RWPE2 (cell line): ENCODE measurements at regions not wholly inside any gene's neighbourhood (a gene's known extent, or its start where the extent isn't known, plus 50 kb on each side); places are given as distances from the start of the nearest gene placed in this dataset.

ENCODE experiments used
- ATAC-seq: fragments of 200-7000 bp; cut with Tn5 transposase; 3 replicates; pipeline ENCODE4 v1.9.1; 2021; ENCODE audit warnings: low read depth
- DNase-seq: peaks from one replicate; pipeline ENCODE4 v3.0.0-alpha.2; 2020; ENCODE audit warnings: low spot score
- H3K27ac ChIP-seq: fragments of 450-650 bp; 2 replicates; pipeline ENCODE4 v1.5.1; 2017; ENCODE audit warnings: mild to moderate bottlenecking; ENCODE audit not compliant: poor library complexity, severe bottlenecking
- H3K27me3 ChIP-seq: fragments of 250-450 bp; sonication (Bioruptor Pico); 2 replicates; pipeline ENCODE4 v1.5.1; 2021; ENCODE audit warnings: mild to moderate bottlenecking, moderate library complexity; ENCODE audit not compliant: insufficient read depth, poor library complexity, severe bottlenecking
- H3K36me3 ChIP-seq: fragments of 250-450 bp; sonication (Bioruptor Pico); 2 replicates; pipeline ENCODE4 v1.5.1; 2020; ENCODE audit warnings: low read depth, mild to moderate bottlenecking, moderate library complexity
- H3K4me1 ChIP-seq: fragments of 250-450 bp; sonication (Bioruptor Pico); 2 replicates; pipeline ENCODE4 v1.5.1; 2021; ENCODE audit warnings: mild to moderate bottlenecking, moderate library complexity; ENCODE audit not compliant: insufficient read depth, poor library complexity, severe bottlenecking
- H3K4me3 ChIP-seq: fragments of 250-450 bp; sonication (Bioruptor Pico); 2 replicates; pipeline ENCODE4 v1.5.1; 2021; ENCODE audit warnings: mild to moderate bottlenecking, moderate library complexity; ENCODE audit not compliant: severe bottlenecking
- H3K9me3 ChIP-seq: fragments of 250-450 bp; sonication (Bioruptor Pico); 2 replicates; pipeline ENCODE4 v1.5.1; 2021; ENCODE audit warnings: mild to moderate bottlenecking, moderate library complexity; ENCODE audit not compliant: severe bottlenecking
- TF ChIP-seq, protein P1 (sequence below): fragments of 450-650 bp; IDR thresholded peaks from one replicate; pipeline ENCODE4 v1.5.1; 2017; ENCODE audit warnings: mild to moderate bottlenecking, moderate library complexity; ENCODE audit not compliant: poor library complexity, severe bottlenecking

DNA sequence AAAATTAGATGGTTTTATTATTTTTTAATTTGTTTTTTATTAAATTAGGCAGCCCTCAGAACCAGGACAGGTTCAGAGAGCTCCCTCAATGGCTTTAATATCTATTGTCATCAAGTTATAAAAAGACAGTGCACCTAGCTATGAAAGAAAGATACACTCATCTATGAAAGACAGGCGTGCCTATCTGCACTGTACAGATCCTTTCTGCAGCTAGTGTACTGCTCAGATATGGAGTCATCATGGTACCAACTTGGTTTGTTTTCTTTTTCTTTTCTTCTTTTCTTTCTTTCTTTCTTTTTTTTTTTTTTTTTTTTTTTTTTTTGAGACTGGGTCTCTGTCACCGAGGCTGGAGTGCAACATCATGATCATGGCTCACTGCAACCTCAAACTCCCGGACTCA lies 54.8 kb upstream of the GPBP1 start:
- TF ChIP-seq, protein P1, sequence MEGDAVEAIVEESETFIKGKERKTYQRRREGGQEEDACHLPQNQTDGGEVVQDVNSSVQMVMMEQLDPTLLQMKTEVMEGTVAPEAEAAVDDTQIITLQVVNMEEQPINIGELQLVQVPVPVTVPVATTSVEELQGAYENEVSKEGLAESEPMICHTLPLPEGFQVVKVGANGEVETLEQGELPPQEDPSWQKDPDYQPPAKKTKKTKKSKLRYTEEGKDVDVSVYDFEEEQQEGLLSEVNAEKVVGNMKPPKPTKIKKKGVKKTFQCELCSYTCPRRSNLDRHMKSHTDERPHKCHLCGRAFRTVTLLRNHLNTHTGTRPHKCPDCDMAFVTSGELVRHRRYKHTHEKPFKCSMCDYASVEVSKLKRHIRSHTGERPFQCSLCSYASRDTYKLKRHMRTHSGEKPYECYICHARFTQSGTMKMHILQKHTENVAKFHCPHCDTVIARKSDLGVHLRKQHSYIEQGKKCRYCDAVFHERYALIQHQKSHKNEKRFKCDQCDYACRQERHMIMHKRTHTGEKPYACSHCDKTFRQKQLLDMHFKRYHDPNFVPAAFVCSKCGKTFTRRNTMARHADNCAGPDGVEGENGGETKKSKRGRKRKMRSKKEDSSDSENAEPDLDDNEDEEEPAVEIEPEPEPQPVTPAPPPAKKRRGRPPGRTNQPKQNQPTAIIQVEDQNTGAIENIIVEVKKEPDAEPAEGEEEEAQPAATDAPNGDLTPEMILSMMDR, result no peak
- no peak overlapping the region for H3K27ac ChIP-seq
- H3K27me3 ChIP-seq, result no peaks in the 10 kb centered on the region
- DNase-seq, result no peak
- no peaks in the 10 kb centered on the region for H3K9me3 ChIP-seq
- no peaks in the 10 kb centered on the region for H3K36me3 ChIP-seq
- no peak overlapping the region for H3K4me3 ChIP-seq
- no peaks in the 10 kb centered on the region for H3K4me1 ChIP-seq
- ATAC-seq, result no peak

DNA sequence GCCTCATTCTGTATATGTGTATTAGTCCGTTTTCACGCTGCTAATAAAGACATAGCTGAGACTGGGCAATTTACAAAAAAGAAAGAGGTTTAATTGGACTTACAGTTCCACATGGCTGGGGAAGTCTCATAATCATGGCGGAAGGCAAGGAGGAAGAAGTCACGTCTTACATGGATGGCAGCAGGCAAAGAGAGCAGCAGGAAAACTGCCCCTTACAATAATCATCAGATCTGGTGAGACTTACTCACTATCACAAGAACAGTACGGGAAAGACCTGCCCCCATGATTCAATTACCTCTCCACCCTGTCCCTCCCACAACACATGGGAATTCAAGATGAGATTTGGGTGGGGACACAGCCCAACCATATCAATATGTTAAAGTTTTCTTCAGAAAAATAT lies 49.8 kb upstream of the GPBP1 start:
- H3K9me3 ChIP-seq, result no peaks in the 10 kb centered on the region
- H3K27me3 ChIP-seq, result no peaks in the 10 kb centered on the region
- TF ChIP-seq, protein P1, result no peak
- no peaks in the 10 kb centered on the region for H3K4me1 ChIP-seq
- no peak for DNase-seq
- H3K36me3 ChIP-seq, result no peaks in the 10 kb centered on the region
- no peak overlapping the region for H3K27ac ChIP-seq
- ATAC-seq, result no peak
- no peak overlapping the region for H3K4me3 ChIP-seq
